WTC11 (cell line): ENCODE measurements at regions not wholly inside any gene's neighbourhood (a gene's known extent, or its start where the extent isn't known, plus 50 kb on each side); places are given as distances from the start of the nearest gene placed in this dataset.

Experiments used
- ATAC-seq: fragments of 200-7000 bp; cut with Tn5 transposase; 2 replicates; pipeline ENCODE4 v1.10.0; 2021; ENCODE audit warnings: mild to moderate bottlenecking, moderate library complexity
- CTCF ChIA-PET: fragments of 300-600 bp; sonication (Branson Sonifier 250); formaldehyde crosslinking; loops from one replicate; lab custom pipeline; 2021; ENCODE audit warnings: antibody characterized with exemption; lab: Charles Lee
- POLR2A ChIA-PET: fragments of 350-600 bp; sonication (Branson Sonifier 250); formaldehyde crosslinking; loops from one replicate; lab custom pipeline; 2021; ENCODE audit warnings: antibody characterized with exemption; lab: Charles Lee
- DNase-seq: peaks from one replicate; pipeline ENCODE4 v3.0.0; 2021; ENCODE audit warnings: low spot score
- H3K27ac Mint-ChIP-seq: 2 replicates; pipeline ENCODE4 v1.8.0; 2021; ENCODE audit warnings: mixed read lengths
- H3K27me3 Mint-ChIP-seq: 2 replicates; pipeline ENCODE4 v1.8.0; 2021; ENCODE audit warnings: low read depth, mild to moderate bottlenecking, moderate library complexity, mixed read lengths
- H3K36me3 Mint-ChIP-seq: 2 replicates; pipeline ENCODE4 v1.8.0; 2021; ENCODE audit warnings: mixed read lengths
- H3K4me1 Mint-ChIP-seq: 2 replicates; pipeline ENCODE4 v1.8.0; 2022; ENCODE audit warnings: mixed read lengths
- H3K4me3 Mint-ChIP-seq: 2 replicates; pipeline ENCODE4 v1.8.0; 2021; ENCODE audit warnings: mild to moderate bottlenecking, moderate library complexity, mixed read lengths
- H3K9me3 Mint-ChIP-seq: 2 replicates; pipeline ENCODE4 v1.8.0; 2021; ENCODE audit warnings: mixed read lengths
- ARID4B ChIP-seq: sonication (generic); formaldehyde crosslinking; IDR thresholded peaks from 2 replicates; pipeline ENCODE4 v1.8.0; 2023; ENCODE audit warnings: missing genetic modification reagents, mild to moderate bottlenecking, borderline replicate concordance
- CTCF ChIP-seq: fragments of 200-600 bp; IDR thresholded peaks from 2 replicates; pipeline ENCODE4 v1.8.0; 2022; ENCODE audit warnings: antibody characterized with exemption
- E2F1 ChIP-seq: sonication (generic); formaldehyde crosslinking; IDR thresholded peaks from 2 replicates; pipeline ENCODE4 v1.8.0; 2022; ENCODE audit warnings: mild to moderate bottlenecking, missing genetic modification reagents
- E2F4 ChIP-seq: sonication (generic); formaldehyde crosslinking; IDR thresholded peaks from 2 replicates; pipeline ENCODE4 v1.8.1; 2022; ENCODE audit warnings: low read depth, mild to moderate bottlenecking, moderate library complexity, missing genetic modification reagents, borderline replicate concordance
- ETV6 ChIP-seq: sonication (generic); formaldehyde crosslinking; IDR thresholded peaks from 2 replicates; pipeline ENCODE4 v1.8.1; 2022; ENCODE audit warnings: mild to moderate bottlenecking, missing genetic modification reagents
- FOXJ3 ChIP-seq: sonication (generic); formaldehyde crosslinking; IDR thresholded peaks from 2 replicates; pipeline ENCODE4 v1.9.0; 2021; ENCODE audit warnings: missing genetic modification reagents, mild to moderate bottlenecking, borderline replicate concordance
- KAT7 ChIP-seq: sonication (generic); formaldehyde crosslinking; IDR thresholded peaks from 2 replicates; pipeline ENCODE4 v1.8.1; 2023; ENCODE audit warnings: missing genetic modification reagents, mild to moderate bottlenecking, borderline replicate concordance
- NFATC4 ChIP-seq: fragments of 250-450 bp; sonication (Bioruptor Pico); IDR thresholded peaks from 2 replicates; pipeline ENCODE4 v1.9.0; 2021; ENCODE audit warnings: mild to moderate bottlenecking
- NFE2L1 ChIP-seq: sonication (generic); formaldehyde crosslinking; IDR thresholded peaks from 2 replicates; pipeline ENCODE4 v1.8.1; 2023; ENCODE audit warnings: missing genetic modification reagents
- OVOL2 ChIP-seq: fragments of 250-450 bp; sonication (Bioruptor Pico); IDR thresholded peaks from 2 replicates; pipeline ENCODE4 v1.9.0; 2021; ENCODE audit warnings: mild to moderate bottlenecking, borderline replicate concordance
- PREB ChIP-seq: sonication (generic); formaldehyde crosslinking; IDR thresholded peaks from 2 replicates; pipeline ENCODE4 v1.8.1; 2022; ENCODE audit warnings: mild to moderate bottlenecking, missing genetic modification reagents, moderate library complexity, borderline replicate concordance
- TEAD1 ChIP-seq: sonication (generic); formaldehyde crosslinking; IDR thresholded peaks from 2 replicates; pipeline ENCODE4 v1.8.0; 2022; ENCODE audit warnings: mild to moderate bottlenecking, missing genetic modification reagents
- ZNF396 ChIP-seq: fragments of 250-450 bp; sonication (Bioruptor Pico); IDR thresholded peaks from 2 replicates; pipeline ENCODE4 v1.8.0; 2021; ENCODE audit warnings: mild to moderate bottlenecking, moderate library complexity, borderline replicate concordance
- ZNF416 ChIP-seq: fragments of 250-450 bp; sonication (Bioruptor Pico); IDR thresholded peaks from 2 replicates; pipeline ENCODE4 v1.9.0; 2021; ENCODE audit warnings: mild to moderate bottlenecking, inconsistent platforms
- ZNF532 ChIP-seq: fragments of 250-450 bp; sonication (Bioruptor Pico); IDR thresholded peaks from 2 replicates; pipeline ENCODE4 v1.9.0; 2021; ENCODE audit warnings: mild to moderate bottlenecking, borderline replicate concordance

- H3K27ac Mint-ChIP-seq = no peak overlapping the region
- ATAC-seq = no peak
- POLR2A ChIA-PET = no interaction called here
- peaks cover 12% of the 10 kb centered on the region for H3K4me1 Mint-ChIP-seq
- TF ChIP-seq PREB (CRISPR knock-in tag) (no peak), CTCF (no peak), FOXJ3 (CRISPR knock-in tag) (no peak), ZNF396 (CRISPR knock-in tag) (no peak), OVOL2 (CRISPR knock-in tag) (no peak), TEAD1 (CRISPR knock-in tag) (no peak), E2F4 (CRISPR knock-in tag) (no peak), KAT7 (CRISPR knock-in tag) (no peak), ETV6 (no peak), ZNF532 (CRISPR knock-in tag) (no peak), NFE2L1 (no peak), E2F1 (CRISPR knock-in tag) (no peak), ARID4B (CRISPR knock-in tag) (no peak), NFATC4 (no peak), ZNF416 (no peak)
- TF ChIP-seq, all 79 proteins: peak for 0
- H3K9me3 Mint-ChIP-seq = peaks cover 26% of the 10 kb centered on the region
- H3K4me3 Mint-ChIP-seq = no peak overlapping the region
- CTCF ChIA-PET = no interaction called here
- H3K36me3 Mint-ChIP-seq = peaks cover 5% of the 10 kb centered on the region
- H3K27me3 Mint-ChIP-seq = no peaks in the 10 kb centered on the region; the same call in 1 of the 2 replicates
- DNase-seq = no peak
Measured at GRCh38 chr16:86210403-86211193, 299.7 kb upstream of the FOXF1 start.
